ENCODE measurements at regions not wholly inside any gene's neighbourhood (a gene's known extent, or its start where the extent isn't known, plus 50 kb on each side); places are given as distances from the start of the nearest gene placed in this dataset.
"Not testable (repeated sequence)": the region's sequence is repeated elsewhere in the genome, so short reads cannot be mapped to it uniquely, and the experiment has no call there.

- Histone ChIP-seq H2AFZ (ENCODE audit: low read length) (no peak overlapping the region), H2BK15ac (ENCODE audit: low read length) (no peak overlapping the region), H3K79me1 (ENCODE audit: low read depth, low read length) (no peaks in the 10 kb centered on the region), H3K4ac (ENCODE audit: low read length) (no peak overlapping the region), H2BK5ac (ENCODE audit: low read length) (no peak overlapping the region), H2AK5ac (ENCODE audit: low read depth, low read length) (no peak overlapping the region), H3K4me3 (ENCODE audit: low read length in 2 of 2) (no peak overlapping the region), H3K4me1 (ENCODE audit: control insufficient read depth in 2 of 2, insufficient read depth in 1 of 2, low read depth in 1 of 2, low read length in 2 of 2) (no peaks in the 10 kb centered on the region), H3K27me3 (ENCODE audit: control insufficient read depth in 3 of 3, insufficient read depth in 3 of 3, low read depth in 1 of 3, low read length in 3 of 3) (peaks cover 0 to 6% (median 0%) of the 10 kb centered on the region in 3 experiments), H3K9ac (ENCODE audit: low read depth, low read length, poor library complexity) (no peak overlapping the region), H3K18ac (ENCODE audit: low read length) (no peak overlapping the region), H3K27ac (replicated peaks; ENCODE audit: low read length) (no peak overlapping the region), H2BK12ac (ENCODE audit: low read length) (no peak overlapping the region), H4K8ac (ENCODE audit: low read depth, low read length) (no peak overlapping the region), H3K23ac (ENCODE audit: low read depth, low read length, poor library complexity) (no peak overlapping the region), H3K9me3 (replicated peaks in 1 of 2; ENCODE audit: control insufficient read depth in 2 of 2, insufficient read depth in 1 of 2, low read depth in 1 of 2, low read length in 2 of 2) (no peaks in the 10 kb centered on the region), H3K14ac (ENCODE audit: low read length) (no peak overlapping the region), H3K4me2 (ENCODE audit: insufficient read depth, low read length, poor library complexity, severe bottlenecking) (no peak overlapping the region), H4K91ac (ENCODE audit: low read depth, low read length, poor library complexity) (no peak overlapping the region), H2BK120ac (ENCODE audit: low read depth, low read length) (no peak overlapping the region), H3K36me3 (replicated peaks in 1 of 2; ENCODE audit: control insufficient read depth in 2 of 2, insufficient read depth in 2 of 2, low read length in 2 of 2) (no peaks in the 10 kb centered on the region)
- no CpG with 5 or more reads among the region's 3 CpGs for whole genome bisulfite sequencing, 2 donors (ENCODE audit: extremely low coverage in 2 of 2, insufficient read length in 2 of 2, insufficient replicate concordance in 1 of 2)
- no peak for DNase-seq (ENCODE audit: low spot score)
Measured at GRCh38 chrX:110519501-110519900, 160.9 kb downstream of the RTL9 start.

DNA sequence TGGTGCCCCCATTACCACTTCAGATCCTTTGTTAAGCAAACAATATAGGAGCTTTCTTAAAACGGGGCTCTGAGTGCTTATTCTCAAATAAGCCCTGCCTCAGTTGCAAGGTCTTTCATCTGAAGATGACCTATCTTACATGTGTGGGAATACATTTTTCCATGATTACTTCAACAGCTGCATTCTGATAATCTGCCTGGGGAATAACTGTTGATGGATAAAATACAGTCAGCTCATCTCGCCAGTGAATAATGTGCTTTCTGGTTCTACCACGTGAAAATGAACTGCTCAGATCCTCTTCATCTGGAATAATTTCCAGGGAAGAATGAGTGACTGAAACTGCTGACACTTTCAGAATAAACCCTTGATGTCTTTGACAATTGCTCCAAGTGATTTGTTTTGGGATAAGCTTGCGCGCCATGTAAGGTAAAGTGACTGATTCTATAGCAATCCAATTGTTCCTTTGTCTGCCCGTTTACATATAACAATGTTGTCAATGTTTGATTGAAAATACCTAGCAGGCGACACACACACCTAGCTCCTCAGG lies 161.3 kb downstream of the RTL9 start:
- Histone ChIP-seq H3K79me1 (ENCODE audit: low read depth, low read length) (no peaks in the 10 kb centered on the region), H3K27ac (replicated peaks; ENCODE audit: low read length) (no peak overlapping the region), H3K27me3 (ENCODE audit: control insufficient read depth in 3 of 3, insufficient read depth in 3 of 3, low read depth in 1 of 3, low read length in 3 of 3) (peaks cover 0 to 6% (median 0%) of the 10 kb centered on the region in 3 experiments), H3K4ac (ENCODE audit: low read length) (no peak overlapping the region), H2AK5ac (ENCODE audit: low read depth, low read length) (no peak overlapping the region), H3K18ac (ENCODE audit: low read length) (no peak overlapping the region), H2BK12ac (ENCODE audit: low read length) (no peak overlapping the region), H4K91ac (ENCODE audit: low read depth, low read length, poor library complexity) (no peak overlapping the region), H3K9ac (ENCODE audit: low read depth, low read length, poor library complexity) (no peak overlapping the region), H3K4me3 (ENCODE audit: low read length in 2 of 2) (no peak overlapping the region), H3K4me2 (ENCODE audit: insufficient read depth, low read length, poor library complexity, severe bottlenecking) (no peak overlapping the region), H3K9me3 (replicated peaks in 1 of 2; ENCODE audit: control insufficient read depth in 2 of 2, insufficient read depth in 1 of 2, low read depth in 1 of 2, low read length in 2 of 2) (no peaks in the 10 kb centered on the region), H4K8ac (ENCODE audit: low read depth, low read length) (no peak overlapping the region), H3K14ac (ENCODE audit: low read length) (no peak overlapping the region), H2BK5ac (ENCODE audit: low read length) (no peak overlapping the region), H2BK15ac (ENCODE audit: low read length) (no peak overlapping the region), H3K23ac (ENCODE audit: low read depth, low read length, poor library complexity) (no peak overlapping the region), H3K36me3 (replicated peaks in 1 of 2; ENCODE audit: control insufficient read depth in 2 of 2, insufficient read depth in 2 of 2, low read length in 2 of 2) (no peaks in the 10 kb centered on the region), H2BK120ac (ENCODE audit: low read depth, low read length) (no peak overlapping the region), H3K4me1 (ENCODE audit: control insufficient read depth in 2 of 2, insufficient read depth in 1 of 2, low read depth in 1 of 2, low read length in 2 of 2) (no peaks in the 10 kb centered on the region), H2AFZ (ENCODE audit: low read length) (no peak overlapping the region)
- DNase-seq (ENCODE audit: low spot score), result no peak
- WGBS, 2 donors (ENCODE audit: extremely low coverage in 2 of 2, insufficient read length in 2 of 2, insufficient replicate concordance in 1 of 2), result no CpG with 5 or more reads among the region's 7 CpGs

GRCh38 chrX:110520652-110521051 lies 162.0 kb downstream of the RTL9 start:
- not testable (repeated sequence) for H3K23ac ChIP-seq (ENCODE audit: low read depth, low read length, poor library complexity); H2BK15ac ChIP-seq (ENCODE audit: low read length)
- WGBS, 2 donors (ENCODE audit: extremely low coverage in 2 of 2, insufficient read length in 2 of 2, insufficient replicate concordance in 1 of 2), result no CpG with 5 or more reads among the region's 13 CpGs

GRCh38 chrX:110531873-110532580 lies 173.4 kb downstream of the RTL9 start:
- H3K14ac ChIP-seq (ENCODE audit: low read length), result no peak overlapping the region
- H2BK15ac ChIP-seq (ENCODE audit: low read length), result no peak overlapping the region
- no peak overlapping the region for H2AFZ ChIP-seq (ENCODE audit: low read length)
- H3K18ac ChIP-seq (ENCODE audit: low read length), result no peak overlapping the region
- H4K8ac ChIP-seq (ENCODE audit: low read depth, low read length), result no peak overlapping the region
- H3K27ac ChIP-seq (replicated peaks; ENCODE audit: low read length), result no peak overlapping the region
- H2AK5ac ChIP-seq (ENCODE audit: low read depth, low read length), result no peak overlapping the region
- no peak overlapping the region for H3K4me3 ChIP-seq (ENCODE audit: low read length in 2 of 2)
- H3K4me1 ChIP-seq (ENCODE audit: control insufficient read depth in 2 of 2, insufficient read depth in 1 of 2, low read depth in 1 of 2, low read length in 2 of 2), result no peaks in the 10 kb centered on the region
- H3K23ac ChIP-seq (ENCODE audit: low read depth, low read length, poor library complexity), result no peak overlapping the region
- H3K27me3 ChIP-seq (ENCODE audit: control insufficient read depth in 3 of 3, insufficient read depth in 3 of 3, low read depth in 1 of 3, low read length in 3 of 3), result peaks cover 0 to 10% (median 0%) of the 10 kb centered on the region in 3 experiments
- no peak overlapping the region for H3K4me2 ChIP-seq (ENCODE audit: insufficient read depth, low read length, poor library complexity, severe bottlenecking)
- no peaks in the 10 kb centered on the region for H3K79me1 ChIP-seq (ENCODE audit: low read depth, low read length)
- H2BK12ac ChIP-seq (ENCODE audit: low read length), result no peak overlapping the region
- no peak for DNase-seq (ENCODE audit: low spot score)
- no peak overlapping the region for H3K9ac ChIP-seq (ENCODE audit: low read depth, low read length, poor library complexity)
- no peak overlapping the region for H3K4ac ChIP-seq (ENCODE audit: low read length)
- no peak overlapping the region for H4K91ac ChIP-seq (ENCODE audit: low read depth, low read length, poor library complexity)
- no CpG with 5 or more reads among the region's 2 CpGs for WGBS, 2 donors (ENCODE audit: extremely low coverage in 2 of 2, insufficient read length in 2 of 2, insufficient replicate concordance in 1 of 2)
- no peak overlapping the region for H2BK5ac ChIP-seq (ENCODE audit: low read length)
- H2BK120ac ChIP-seq (ENCODE audit: low read depth, low read length), result no peak overlapping the region
- no peaks in the 10 kb centered on the region for H3K36me3 ChIP-seq (replicated peaks in 1 of 2; ENCODE audit: control insufficient read depth in 2 of 2, insufficient read depth in 2 of 2, low read length in 2 of 2)
- H3K9me3 ChIP-seq (replicated peaks in 1 of 2; ENCODE audit: control insufficient read depth in 2 of 2, insufficient read depth in 1 of 2, low read depth in 1 of 2, low read length in 2 of 2), result no peaks in the 10 kb centered on the region

More at GRCh38 chrX:110520652-110521051, 162.0 kb downstream of the RTL9 start:
- DNase-seq (ENCODE audit: low spot score); H3K36me3 ChIP-seq (replicated peaks in 1 of 2; ENCODE audit: control insufficient read depth in 2 of 2, insufficient read depth in 2 of 2, low read length in 2 of 2); H3K79me1 ChIP-seq (ENCODE audit: low read depth, low read length); H3K14ac ChIP-seq (ENCODE audit: low read length); H3K9ac ChIP-seq (ENCODE audit: low read depth, low read length, poor library complexity); H3K4me3 ChIP-seq (ENCODE audit: low read length in 2 of 2); H4K91ac ChIP-seq (ENCODE audit: low read depth, low read length, poor library complexity); H3K9me3 ChIP-seq (replicated peaks in 1 of 2; ENCODE audit: control insufficient read depth in 2 of 2, insufficient read depth in 1 of 2, low read depth in 1 of 2, low read length in 2 of 2); H2AFZ ChIP-seq (ENCODE audit: low read length); H3K27me3 ChIP-seq (ENCODE audit: control insufficient read depth in 3 of 3, insufficient read depth in 3 of 3, low read depth in 1 of 3, low read length in 3 of 3); H2BK12ac ChIP-seq (ENCODE audit: low read length); H3K4me2 ChIP-seq (ENCODE audit: insufficient read depth, low read length, poor library complexity, severe bottlenecking); H3K18ac ChIP-seq (ENCODE audit: low read length); H4K8ac ChIP-seq (ENCODE audit: low read depth, low read length); H3K27ac ChIP-seq (replicated peaks; ENCODE audit: low read length); H2BK120ac ChIP-seq (ENCODE audit: low read depth, low read length); H2BK5ac ChIP-seq (ENCODE audit: low read length); H2AK5ac ChIP-seq (ENCODE audit: low read depth, low read length); H3K4ac ChIP-seq (ENCODE audit: low read length); H3K4me1 ChIP-seq (ENCODE audit: control insufficient read depth in 2 of 2, insufficient read depth in 1 of 2, low read depth in 1 of 2, low read length in 2 of 2): not testable (repeated sequence)

Data from neuronal stem cell (in vitro differentiated cells).